HG03175 (cell line): ENCODE measurements at regions not wholly inside any gene's neighbourhood (a gene's known extent, or its start where the extent isn't known, plus 50 kb on each side); places are given as distances from the start of the nearest gene placed in this dataset.
"Not testable (repeated sequence)": the region's sequence is repeated elsewhere in the genome, so short reads cannot be mapped to it uniquely, and the experiment has no call there.

ENCODE experiments used
- ATAC-seq: cut with Tn5 transposase; IDR thresholded peaks from one replicate; pipeline ENCODE4 v1.9.1; 2021; ENCODE audit warnings: mild to moderate bottlenecking, moderate library complexity; ENCODE audit not compliant: unreplicated experiment

- ATAC-seq = no peak
Measured at GRCh38 chr12:97977870-97978405, 515.3 kb downstream of the RMST start.

- no peak for ATAC-seq
Measured at GRCh38 chr12:97982684-97983083, 520.1 kb downstream of the RMST start.

- ATAC-seq = no peak
Measured at GRCh38 chr12:97983796-97984195, 521.2 kb downstream of the RMST start.

GRCh38 chr12:97984436-97984835, 521.8 kb downstream of the RMST start:
- no peak for ATAC-seq

GRCh38 chr12:97984974-97985580, 522.5 kb downstream of the RMST start:
- no peak for ATAC-seq

- no peak for ATAC-seq
Measured at GRCh38 chr12:97985834-97986233, 523.2 kb downstream of the RMST start.

- ATAC-seq = not testable (repeated sequence)
Measured at GRCh38 chr12:97988588-97988987, 526.0 kb downstream of the RMST start.

- no peak for ATAC-seq
Measured at GRCh38 chr12:97989366-97989940, 525.9 kb upstream of the TMPO start.

GRCh38 chr12:97994746-97995484, 520.5 kb upstream of the TMPO start:
- no peak for ATAC-seq

GRCh38 chr12:97995559-97995958, 519.8 kb upstream of the TMPO start:
- ATAC-seq = no peak

GRCh38 chr12:98001430-98001829, 514.0 kb upstream of the TMPO start:
- ATAC-seq = no peak

GRCh38 chr12:98002887-98003493, 512.4 kb upstream of the TMPO start:
- ATAC-seq = peak; percentile 67

- ATAC-seq = no peak
Measured at GRCh38 chr12:98007963-98008362, 507.4 kb upstream of the TMPO start.

- ATAC-seq = no peak
Measured at GRCh38 chr12:98013560-98013959, 501.8 kb upstream of the TMPO start.

- no peak for ATAC-seq
Measured at GRCh38 chr12:98018836-98019235, 496.6 kb upstream of the TMPO start.

GRCh38 chr12:98020376-98020775, 495.0 kb upstream of the TMPO start:
- ATAC-seq = no peak

- ATAC-seq = no peak
Measured at GRCh38 chr12:98022961-98023360, 492.4 kb upstream of the TMPO start.

GRCh38 chr12:98037401-98038140, 477.8 kb upstream of the TMPO start:
- no peak for ATAC-seq

- no peak for ATAC-seq
Measured at GRCh38 chr12:98042668-98043067, 472.7 kb upstream of the TMPO start.

GRCh38 chr12:98045395-98045794, 470.0 kb upstream of the TMPO start:
- no peak for ATAC-seq

GRCh38 chr12:98048326-98048725, 467.1 kb upstream of the TMPO start:
- ATAC-seq = no peak
